ENCODE measurements at regions not wholly inside any gene's neighbourhood (a gene's known extent, or its start where the extent isn't known, plus 50 kb on each side); places are given as distances from the start of the nearest gene placed in this dataset.

DNA sequence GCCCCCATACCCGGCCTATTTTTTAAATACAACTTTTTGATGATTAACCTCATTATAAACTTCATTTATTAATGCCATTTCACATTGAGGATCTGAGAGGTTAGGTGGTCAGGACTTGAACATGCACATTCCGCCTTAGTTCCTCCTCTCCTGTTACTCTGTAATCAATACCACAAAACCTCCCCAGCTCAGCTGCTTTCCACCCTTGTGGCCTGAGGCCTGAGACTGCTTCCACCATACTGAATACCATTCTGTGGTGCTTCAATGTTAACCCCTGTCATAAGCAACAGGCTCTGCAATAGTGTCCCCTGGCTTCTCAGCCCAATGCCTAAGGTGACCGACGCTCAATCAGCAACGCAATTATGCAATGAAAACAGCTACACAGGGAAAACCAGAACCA, 405.4 kb downstream of the ETS1 start:
- TF ChIP-seq ASH2L (IDR thresholded peaks at IDR 0.05; ENCODE audit: borderline replicate concordance, low read depth) (no peak), ZNF622 (IDR thresholded peaks at IDR 0.05) (no peak), FOXK2 (IDR thresholded peaks at IDR 0.05) (no peak), POLR2A (IDR thresholded peaks at IDR 0.05; ENCODE audit: low read depth, low read length) (no peak), FOS (IDR thresholded peaks at IDR 0.05; ENCODE audit: borderline replicate concordance, extremely low read depth, insufficient read length) (no peak), MYC (IDR thresholded peaks at IDR 0.05; ENCODE audit: insufficient read depth, insufficient read length, insufficient replicate concordance, low read length, severe bottlenecking) (no peak), YY1 (IDR thresholded peaks at IDR 0.05; ENCODE audit: low read depth, low read length) (no peak), RFX5 (IDR thresholded peaks at IDR 0.05; ENCODE audit: low read depth, low read length) (no peak), ETV6 (conservative IDR thresholded peaks at IDR 0.05 in 1 of 2, IDR thresholded peaks at IDR 0.05 in 1 of 2; ENCODE audit: borderline replicate concordance in 1 of 2, low read depth in 1 of 2) (no peak)
- TF ChIP-seq, protein P1, sequence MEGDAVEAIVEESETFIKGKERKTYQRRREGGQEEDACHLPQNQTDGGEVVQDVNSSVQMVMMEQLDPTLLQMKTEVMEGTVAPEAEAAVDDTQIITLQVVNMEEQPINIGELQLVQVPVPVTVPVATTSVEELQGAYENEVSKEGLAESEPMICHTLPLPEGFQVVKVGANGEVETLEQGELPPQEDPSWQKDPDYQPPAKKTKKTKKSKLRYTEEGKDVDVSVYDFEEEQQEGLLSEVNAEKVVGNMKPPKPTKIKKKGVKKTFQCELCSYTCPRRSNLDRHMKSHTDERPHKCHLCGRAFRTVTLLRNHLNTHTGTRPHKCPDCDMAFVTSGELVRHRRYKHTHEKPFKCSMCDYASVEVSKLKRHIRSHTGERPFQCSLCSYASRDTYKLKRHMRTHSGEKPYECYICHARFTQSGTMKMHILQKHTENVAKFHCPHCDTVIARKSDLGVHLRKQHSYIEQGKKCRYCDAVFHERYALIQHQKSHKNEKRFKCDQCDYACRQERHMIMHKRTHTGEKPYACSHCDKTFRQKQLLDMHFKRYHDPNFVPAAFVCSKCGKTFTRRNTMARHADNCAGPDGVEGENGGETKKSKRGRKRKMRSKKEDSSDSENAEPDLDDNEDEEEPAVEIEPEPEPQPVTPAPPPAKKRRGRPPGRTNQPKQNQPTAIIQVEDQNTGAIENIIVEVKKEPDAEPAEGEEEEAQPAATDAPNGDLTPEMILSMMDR (IDR thresholded peaks at IDR 0.05 in 2 of 3, conservative IDR thresholded peaks at IDR 0.05 in 1 of 3; ENCODE audit: control insufficient read depth in 2 of 3, extremely low read depth in 1 of 3, insufficient read depth in 1 of 3, low read depth in 3 of 3, low read length in 3 of 3): no peak
- TF ChIP-seq, protein P2, sequence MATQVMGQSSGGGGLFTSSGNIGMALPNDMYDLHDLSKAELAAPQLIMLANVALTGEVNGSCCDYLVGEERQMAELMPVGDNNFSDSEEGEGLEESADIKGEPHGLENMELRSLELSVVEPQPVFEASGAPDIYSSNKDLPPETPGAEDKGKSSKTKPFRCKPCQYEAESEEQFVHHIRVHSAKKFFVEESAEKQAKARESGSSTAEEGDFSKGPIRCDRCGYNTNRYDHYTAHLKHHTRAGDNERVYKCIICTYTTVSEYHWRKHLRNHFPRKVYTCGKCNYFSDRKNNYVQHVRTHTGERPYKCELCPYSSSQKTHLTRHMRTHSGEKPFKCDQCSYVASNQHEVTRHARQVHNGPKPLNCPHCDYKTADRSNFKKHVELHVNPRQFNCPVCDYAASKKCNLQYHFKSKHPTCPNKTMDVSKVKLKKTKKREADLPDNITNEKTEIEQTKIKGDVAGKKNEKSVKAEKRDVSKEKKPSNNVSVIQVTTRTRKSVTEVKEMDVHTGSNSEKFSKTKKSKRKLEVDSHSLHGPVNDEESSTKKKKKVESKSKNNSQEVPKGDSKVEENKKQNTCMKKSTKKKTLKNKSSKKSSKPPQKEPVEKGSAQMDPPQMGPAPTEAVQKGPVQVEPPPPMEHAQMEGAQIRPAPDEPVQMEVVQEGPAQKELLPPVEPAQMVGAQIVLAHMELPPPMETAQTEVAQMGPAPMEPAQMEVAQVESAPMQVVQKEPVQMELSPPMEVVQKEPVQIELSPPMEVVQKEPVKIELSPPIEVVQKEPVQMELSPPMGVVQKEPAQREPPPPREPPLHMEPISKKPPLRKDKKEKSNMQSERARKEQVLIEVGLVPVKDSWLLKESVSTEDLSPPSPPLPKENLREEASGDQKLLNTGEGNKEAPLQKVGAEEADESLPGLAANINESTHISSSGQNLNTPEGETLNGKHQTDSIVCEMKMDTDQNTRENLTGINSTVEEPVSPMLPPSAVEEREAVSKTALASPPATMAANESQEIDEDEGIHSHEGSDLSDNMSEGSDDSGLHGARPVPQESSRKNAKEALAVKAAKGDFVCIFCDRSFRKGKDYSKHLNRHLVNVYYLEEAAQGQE (IDR thresholded peaks at IDR 0.05; ENCODE audit: low read depth, low read length): no peak
- TF ChIP-seq, protein P3, sequence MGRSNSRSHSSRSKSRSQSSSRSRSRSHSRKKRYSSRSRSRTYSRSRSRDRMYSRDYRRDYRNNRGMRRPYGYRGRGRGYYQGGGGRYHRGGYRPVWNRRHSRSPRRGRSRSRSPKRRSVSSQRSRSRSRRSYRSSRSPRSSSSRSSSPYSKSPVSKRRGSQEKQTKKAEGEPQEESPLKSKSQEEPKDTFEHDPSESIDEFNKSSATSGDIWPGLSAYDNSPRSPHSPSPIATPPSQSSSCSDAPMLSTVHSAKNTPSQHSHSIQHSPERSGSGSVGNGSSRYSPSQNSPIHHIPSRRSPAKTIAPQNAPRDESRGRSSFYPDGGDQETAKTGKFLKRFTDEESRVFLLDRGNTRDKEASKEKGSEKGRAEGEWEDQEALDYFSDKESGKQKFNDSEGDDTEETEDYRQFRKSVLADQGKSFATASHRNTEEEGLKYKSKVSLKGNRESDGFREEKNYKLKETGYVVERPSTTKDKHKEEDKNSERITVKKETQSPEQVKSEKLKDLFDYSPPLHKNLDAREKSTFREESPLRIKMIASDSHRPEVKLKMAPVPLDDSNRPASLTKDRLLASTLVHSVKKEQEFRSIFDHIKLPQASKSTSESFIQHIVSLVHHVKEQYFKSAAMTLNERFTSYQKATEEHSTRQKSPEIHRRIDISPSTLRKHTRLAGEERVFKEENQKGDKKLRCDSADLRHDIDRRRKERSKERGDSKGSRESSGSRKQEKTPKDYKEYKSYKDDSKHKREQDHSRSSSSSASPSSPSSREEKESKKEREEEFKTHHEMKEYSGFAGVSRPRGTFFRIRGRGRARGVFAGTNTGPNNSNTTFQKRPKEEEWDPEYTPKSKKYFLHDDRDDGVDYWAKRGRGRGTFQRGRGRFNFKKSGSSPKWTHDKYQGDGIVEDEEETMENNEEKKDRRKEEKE (IDR thresholded peaks at IDR 0.05): no peak

All from GM12878 (cell line).